ENCODE measurements at regions not wholly inside any gene's neighbourhood (a gene's known extent, or its start where the extent isn't known, plus 50 kb on each side); places are given as distances from the start of the nearest gene placed in this dataset.

DNA sequence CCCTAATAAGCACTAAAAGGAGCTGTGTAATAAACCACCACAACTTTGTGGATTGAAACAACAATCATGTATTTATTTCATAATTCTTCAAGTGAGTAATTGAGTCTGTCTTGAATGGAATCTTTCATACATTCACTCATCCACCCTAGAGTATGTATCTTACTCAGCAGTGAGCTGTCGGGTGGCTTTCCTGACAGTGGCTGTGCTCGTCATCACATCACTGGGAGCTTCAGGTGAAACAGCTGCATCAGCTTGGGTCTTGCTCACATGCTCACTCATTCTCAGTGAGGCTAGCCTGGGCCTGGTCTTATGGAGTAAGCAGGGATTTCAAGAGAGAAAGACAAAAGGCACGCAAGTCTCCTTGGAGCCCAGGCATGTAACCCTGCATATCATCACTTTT lies 271.4 kb downstream of the POM121L12 start:
- no peak for TF ChIP-seq CTCF (IDR thresholded peaks at IDR 0.05)
- TF ChIP-seq POLR2A (IDR thresholded peaks at IDR 0.05): no peak
- no peak for TF ChIP-seq POLR2AphosphoS5 (IDR thresholded peaks at IDR 0.05)

Data from breast epithelium (tissue), 3 donors.